CD4-positive, alpha-beta T cell (primary cell): ENCODE measurements at regions not wholly inside any gene's neighbourhood (a gene's known extent, or its start where the extent isn't known, plus 50 kb on each side); places are given as distances from the start of the nearest gene placed in this dataset.
"Not testable (repeated sequence)": the region's sequence is repeated elsewhere in the genome, so short reads cannot be mapped to it uniquely, and the experiment has no call there.

Experiments
- ATAC-seq: fragments of 200-7000 bp; cut with Tn5 transposase; one replicate; pipeline ENCODE4 v1.10.0; 2022; ENCODE audit warnings: mild to moderate bottlenecking; ENCODE audit not compliant: poor library complexity
- CTCF ChIA-PET: fragments of 350-600 bp; sonication (Branson Sonifier 250); formaldehyde crosslinking; loops from one replicate; lab custom pipeline; 2021; ENCODE audit warnings: antibody characterized with exemption, inconsistent platforms; lab: Charles Lee
- POLR2A ChIA-PET: fragments of 350-600 bp; sonication (Branson Sonifier 250); formaldehyde crosslinking; loops from one replicate; lab custom pipeline; 2021; ENCODE audit warnings: antibody characterized with exemption, inconsistent platforms; lab: Charles Lee
- DNase-seq, 14 experiments: peaks; one replicate each; pipeline ENCODE4 v3.0.0-alpha.2; 2013 to 2020; ENCODE audit warnings: mixed read lengths in 2 of 14
- H3K27ac ChIP-seq, 2 donors: one replicate each; pipeline versions ENCODE4 v1.5.1 to v1.7.0; 2013; ENCODE audit warnings: low read length in 2 of 2, low read depth in 1 of 2, mild to moderate bottlenecking in 1 of 2
- H3K27me3 ChIP-seq, 2 experiments: 1 replicate in 1 of 2; 2 replicates in 1 of 2; pipeline versions ENCODE4 v1.6.1 to v1.7.0; 2013; ENCODE audit warnings: low read length in 2 of 2, control low read depth in 1 of 2, mild to moderate bottlenecking in 1 of 2, moderate library complexity in 1 of 2; ENCODE audit not compliant: insufficient read depth in 2 of 2, control insufficient read depth in 1 of 2
- H3K36me3 ChIP-seq: one replicate; pipeline ENCODE4 v1.6.1; 2013; ENCODE audit warnings: low read length, control low read depth; ENCODE audit not compliant: insufficient read depth
- H3K4me1 ChIP-seq: one replicate; pipeline ENCODE4 v1.6.1; 2013; ENCODE audit warnings: low read length, control low read depth; ENCODE audit not compliant: insufficient read depth
- H3K4me3 ChIP-seq: one replicate; pipeline ENCODE4 v1.5.1; 2013; ENCODE audit warnings: mild to moderate bottlenecking, low read length, moderate library complexity
- H3K9me3 ChIP-seq, 2 experiments: 1 replicate in 1 of 2; 2 replicates in 1 of 2; pipeline versions ENCODE4 v1.6.1 to v1.7.0; 2013; ENCODE audit warnings: low read length in 2 of 2, mild to moderate bottlenecking in 2 of 2, control low read depth in 1 of 2, moderate library complexity in 1 of 2; ENCODE audit not compliant: control insufficient read depth in 1 of 2, insufficient read depth in 1 of 2
- H3K27ac Mint-ChIP-seq: one replicate; pipeline ENCODE4 v1.8.0; 2020; ENCODE audit warnings: mixed read lengths
- H3K27me3 Mint-ChIP-seq: one replicate; pipeline ENCODE4 v1.8.0; 2021; ENCODE audit warnings: mixed read lengths
- H3K36me3 Mint-ChIP-seq: one replicate; pipeline ENCODE4 v1.8.0; 2021; ENCODE audit warnings: low read depth, mixed read lengths
- H3K4me1 Mint-ChIP-seq: one replicate; pipeline ENCODE4 v1.8.0; 2021; ENCODE audit warnings: low read depth, mixed read lengths
- H3K4me3 Mint-ChIP-seq: one replicate; pipeline ENCODE4 v1.8.0; 2020; ENCODE audit warnings: mild to moderate bottlenecking, mixed read lengths
- H3K9me3 Mint-ChIP-seq: one replicate; pipeline ENCODE4 v1.8.0; 2020; ENCODE audit warnings: mixed read lengths
- CTCF ChIP-seq: fragments of 200-600 bp; IDR thresholded peaks from one replicate; pipeline ENCODE4 v1.8.0; 2022; ENCODE audit warnings: antibody characterized with exemption, mild to moderate bottlenecking
- intact Hi-C, 2 experiments: fragments of 100-400 bp; cut with DNase I in 1 of 2; cut with micrococcal nuclease in 1 of 2; formaldehyde crosslinking; loops; one replicate each; pipeline versions ENCODE4 v1.15.1 to v1.9.0; 2023 to 2025; cut with DNase I, micrococcal nuclease

GRCh38 chr12:68984796-68985573, 52.0 kb upstream of the CPM start:
- peaks cover 8% of the 10 kb centered on the region for H3K9me3 Mint-ChIP-seq
- no peak for TF ChIP-seq CTCF
- Histone ChIP-seq H3K36me3 (no peaks in the 10 kb centered on the region), H3K9me3 (peaks cover 0 to 6% of the 10 kb centered on the region in 2 experiments), H3K4me1 (no peaks in the 10 kb centered on the region), H3K27me3 (no peaks in the 10 kb centered on the region), H3K4me3 (no peak overlapping the region), H3K27ac (no peak overlapping the region)
- ATAC-seq (no peak), DNase-seq (no peak)
- CTCF ChIA-PET, result interaction anchor here (1.2 kb wide), 1 partner anchor 17 kb away, joined by 3 read pairs; no protein-coding TSS in a partner anchor
- H3K27ac Mint-ChIP-seq, result no peak overlapping the region
- intact Hi-C loops, result no loop called here
- peaks cover 23% of the 10 kb centered on the region for H3K27me3 Mint-ChIP-seq
- no peaks in the 10 kb centered on the region for H3K4me1 Mint-ChIP-seq
- H3K36me3 Mint-ChIP-seq, result peaks cover 13% of the 10 kb centered on the region
- POLR2A ChIA-PET, result no interaction called here
- H3K4me3 Mint-ChIP-seq, result no peak overlapping the region

GRCh38 chr12:68997526-68997925, 64.6 kb upstream of the CPM start:
- DNase-seq, H3K36me3 Mint-ChIP-seq, H3K4me1 ChIP-seq, H3K27ac ChIP-seq, intact Hi-C loops, H3K9me3 ChIP-seq, H3K4me1 Mint-ChIP-seq, H3K27me3 Mint-ChIP-seq, POLR2A ChIA-PET, H3K27me3 ChIP-seq, H3K4me3 ChIP-seq, H3K4me3 Mint-ChIP-seq, H3K27ac Mint-ChIP-seq, H3K36me3 ChIP-seq, ATAC-seq: not testable (repeated sequence)
- CTCF ChIA-PET, result interaction anchor here (0.6 kb wide), 1 partner anchor 18 kb away, joined by 3 read pairs; no protein-coding TSS in a partner anchor
- H3K9me3 Mint-ChIP-seq, result peaks cover 17% of the 10 kb centered on the region

GRCh38 chr12:68998041-68998440, 65.1 kb upstream of the CPM start:
- Mint-ChIP-seq H3K4me1 (no peaks in the 10 kb centered on the region), H3K27ac (no peak overlapping the region), H3K27me3 (no peaks in the 10 kb centered on the region), H3K4me3 (no peak overlapping the region), H3K36me3 (no peaks in the 10 kb centered on the region), H3K9me3 (peaks cover 17% of the 10 kb centered on the region)
- Histone ChIP-seq H3K4me1 (no peaks in the 10 kb centered on the region), H3K27me3 (no peaks in the 10 kb centered on the region), H3K9me3 (no peaks in the 10 kb centered on the region), H3K36me3 (no peaks in the 10 kb centered on the region), H3K4me3 (no peak overlapping the region), H3K27ac (no peak overlapping the region)
- ChIA-PET CTCF (interaction anchor here (0.6 kb wide), 1 partner anchor 18 kb away, joined by 3 read pairs; no protein-coding TSS in a partner anchor), POLR2A (no interaction called here)
- ATAC-seq (no peak), DNase-seq (peak in 1 of 14 experiments; percentile 5)
- intact Hi-C loops, result no loop called here
- TF ChIP-seq CTCF, result no peak
